Right lobe of liver (tissue), 4 donors: ENCODE measurements at regions not wholly inside any gene's neighbourhood (a gene's known extent, or its start where the extent isn't known, plus 50 kb on each side); places are given as distances from the start of the nearest gene placed in this dataset.

Experiments used
- CTCF ChIP-seq, 4 donors: fragments of 200-600 bp in 3 of 4; fragments of 450-650 bp in 1 of 4; IDR thresholded peaks; one replicate each; pipeline versions ENCODE4 v1.5.1 to v1.8.0; 2016 to 2022; ENCODE audit warnings: antibody characterized with exemption in 4 of 4, mild to moderate bottlenecking in 2 of 4
- POLR2A ChIP-seq: fragments of 450-650 bp; IDR thresholded peaks from one replicate; pipeline ENCODE4 v1.6.1; 2017; ENCODE audit warnings: antibody characterized with exemption, mild to moderate bottlenecking
- donor health status: DM: no; HTN: no; CAD: no.
- donor health status: DM: no; HTN: no; CAD: no.
- donor health status: DM: no; HTN: yes; CAD: no.

- TF ChIP-seq CTCF (IDR thresholded peaks at IDR 0.05): no peak
- no peak for TF ChIP-seq POLR2A
Observed at GRCh38 chr20:11324990-11325389, 592.7 kb upstream of the BTBD3 start.
